DOHH2 (cell line): ENCODE measurements at regions not wholly inside any gene's neighbourhood (a gene's known extent, or its start where the extent isn't known, plus 50 kb on each side); places are given as distances from the start of the nearest gene placed in this dataset.

Experiments
- CTCF ChIP-seq: fragments of 200-600 bp; sonication (generic); IDR thresholded peaks from one replicate; pipeline ENCODE4 v1.5.1; 2014; ENCODE audit warnings: antibody characterized with exemption, mild to moderate bottlenecking, low read depth, low read length; ENCODE audit not compliant: poor library complexity, severe bottlenecking
- EZH2phosphoT487 ChIP-seq: fragments of 200-600 bp; sonication (generic); IDR thresholded peaks from 2 replicates; pipeline ENCODE4 v1.6.1; 2017; ENCODE audit warnings: borderline replicate concordance, mild to moderate bottlenecking, antibody characterized with exemption, low read length, moderate library complexity, mixed read lengths

DNA sequence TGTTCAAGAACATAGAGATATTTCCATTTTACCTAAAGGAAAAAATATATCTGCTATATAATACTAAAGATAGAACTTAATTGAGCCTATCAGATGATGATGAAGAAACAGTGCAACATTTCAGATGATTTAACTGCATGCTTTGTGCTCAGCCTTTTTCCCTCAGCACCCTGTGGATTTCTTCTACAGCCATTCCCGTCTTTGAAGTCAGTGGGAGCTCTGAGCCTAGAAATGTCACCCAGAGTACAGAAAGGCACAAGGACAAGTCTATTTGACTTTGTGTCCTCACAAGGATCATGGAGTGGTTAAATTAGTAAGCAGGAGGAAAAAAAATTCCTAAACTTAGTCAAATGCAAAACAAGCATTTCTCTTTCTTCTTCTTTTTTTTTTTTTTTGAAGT lies 994.0 kb upstream of the FLRT2 start:
- TF ChIP-seq CTCF, result no peak
- no peak for TF ChIP-seq EZH2phosphoT487
